Neural progenitor cell (in vitro differentiated cells): ENCODE measurements at regions not wholly inside any gene's neighbourhood (a gene's known extent, or its start where the extent isn't known, plus 50 kb on each side); places are given as distances from the start of the nearest gene placed in this dataset.

Source experiments
- EZH2 ChIP-seq: fragments of 200-600 bp; sonication (generic); IDR thresholded peaks from 2 replicates; pipeline ENCODE4 v1.6.1; 2017; ENCODE audit warnings: antibody characterized with exemption, mild to moderate bottlenecking, moderate library complexity
- EZH2phosphoT487 ChIP-seq: fragments of 200-600 bp; sonication (generic); IDR thresholded peaks from 2 replicates; pipeline ENCODE4 v1.6.1; 2017; ENCODE audit warnings: antibody characterized with exemption
- TF ChIP-seq, protein P1 (sequence below): fragments of 200-600 bp; sonication (generic); IDR thresholded peaks from 2 replicates; pipeline ENCODE4 v1.5.1; 2017; ENCODE audit warnings: antibody characterized with exemption, mild to moderate bottlenecking

DNA sequence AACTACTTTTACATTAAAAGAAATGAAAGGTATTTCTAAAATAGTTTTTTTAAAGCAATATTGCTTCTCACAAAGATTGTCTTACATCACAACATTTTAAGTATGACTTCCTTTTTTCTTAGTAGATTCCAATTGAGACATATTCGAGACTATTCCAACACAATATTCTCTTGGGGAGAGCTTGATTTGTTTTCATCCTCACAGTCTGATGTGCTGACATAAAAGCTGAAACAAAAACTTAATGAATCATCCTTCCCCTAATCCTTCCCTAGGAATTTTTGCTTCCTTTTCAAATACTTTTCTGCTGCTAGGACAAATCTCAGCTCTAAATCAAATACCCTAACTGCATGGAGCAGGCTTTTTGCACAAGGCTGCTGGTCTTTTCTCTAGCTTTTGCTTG, 245.8 kb upstream of the MAP3K1 start:
- TF ChIP-seq, protein P1, sequence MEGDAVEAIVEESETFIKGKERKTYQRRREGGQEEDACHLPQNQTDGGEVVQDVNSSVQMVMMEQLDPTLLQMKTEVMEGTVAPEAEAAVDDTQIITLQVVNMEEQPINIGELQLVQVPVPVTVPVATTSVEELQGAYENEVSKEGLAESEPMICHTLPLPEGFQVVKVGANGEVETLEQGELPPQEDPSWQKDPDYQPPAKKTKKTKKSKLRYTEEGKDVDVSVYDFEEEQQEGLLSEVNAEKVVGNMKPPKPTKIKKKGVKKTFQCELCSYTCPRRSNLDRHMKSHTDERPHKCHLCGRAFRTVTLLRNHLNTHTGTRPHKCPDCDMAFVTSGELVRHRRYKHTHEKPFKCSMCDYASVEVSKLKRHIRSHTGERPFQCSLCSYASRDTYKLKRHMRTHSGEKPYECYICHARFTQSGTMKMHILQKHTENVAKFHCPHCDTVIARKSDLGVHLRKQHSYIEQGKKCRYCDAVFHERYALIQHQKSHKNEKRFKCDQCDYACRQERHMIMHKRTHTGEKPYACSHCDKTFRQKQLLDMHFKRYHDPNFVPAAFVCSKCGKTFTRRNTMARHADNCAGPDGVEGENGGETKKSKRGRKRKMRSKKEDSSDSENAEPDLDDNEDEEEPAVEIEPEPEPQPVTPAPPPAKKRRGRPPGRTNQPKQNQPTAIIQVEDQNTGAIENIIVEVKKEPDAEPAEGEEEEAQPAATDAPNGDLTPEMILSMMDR = no peak
- no peak for TF ChIP-seq EZH2
- no peak for TF ChIP-seq EZH2phosphoT487
